Head of caudate nucleus (tissue), 42 donors: ENCODE measurements at regions not wholly inside any gene's neighbourhood (a gene's known extent, or its start where the extent isn't known, plus 50 kb on each side); places are given as distances from the start of the nearest gene placed in this dataset.

Experiments
- DNase-seq, 42 donors: peaks; one replicate each; pipeline versions ENCODE4 v3.0.0 to v3.0.0-alpha.2; 2020 to 2021; ENCODE audit warnings: mixed read lengths in 7 of 42
- intact Hi-C: fragments of 100-400 bp; cut with DNase I; formaldehyde crosslinking; loops from one replicate; pipeline ENCODE4 v1.15.0; 2022

DNA sequence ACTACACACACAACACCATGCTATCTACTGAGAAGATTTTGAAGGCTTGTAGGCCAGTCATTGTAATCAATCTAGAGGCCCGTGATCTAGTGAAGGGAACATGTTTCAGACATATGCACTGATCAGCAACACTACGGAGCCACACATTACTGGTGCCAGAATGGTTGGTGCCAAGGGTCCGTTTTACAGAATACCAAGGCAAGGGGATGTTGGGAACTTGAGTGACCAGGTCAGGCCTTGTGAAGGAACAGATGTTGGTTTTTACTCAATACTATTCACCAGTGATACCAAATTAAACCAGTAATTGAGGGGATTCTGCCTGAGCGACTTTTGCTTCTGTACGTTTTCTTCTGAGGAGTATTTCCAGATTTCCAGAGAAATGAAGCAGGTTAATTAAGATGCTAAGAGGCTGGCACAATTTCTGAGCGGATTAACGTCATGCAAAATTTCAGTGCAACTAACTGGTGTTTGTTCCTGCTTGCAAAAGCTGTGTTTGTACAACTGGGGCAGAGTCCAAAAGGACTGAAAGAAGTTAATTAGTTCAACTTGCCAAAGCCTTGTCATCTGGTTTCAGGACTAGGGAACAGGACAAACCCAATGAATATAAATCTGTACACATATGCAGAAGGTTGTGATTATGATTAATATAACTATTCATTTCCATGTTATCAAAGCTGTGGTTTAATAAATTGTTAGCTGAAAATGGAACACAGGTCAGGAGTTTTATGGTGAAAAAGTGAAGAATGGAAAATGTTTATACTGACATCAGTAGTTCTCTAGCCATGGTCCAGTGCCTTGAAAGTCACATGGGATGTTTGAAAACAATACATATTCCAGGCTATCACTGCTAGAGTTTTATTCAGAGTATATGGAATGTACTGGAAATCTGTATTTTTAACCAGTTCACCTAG is 432.1 kb upstream of the DCC start:
- peak in 1 of 42 donors; percentile 11 for DNase-seq
- intact Hi-C loops = no loop called here

DNA sequence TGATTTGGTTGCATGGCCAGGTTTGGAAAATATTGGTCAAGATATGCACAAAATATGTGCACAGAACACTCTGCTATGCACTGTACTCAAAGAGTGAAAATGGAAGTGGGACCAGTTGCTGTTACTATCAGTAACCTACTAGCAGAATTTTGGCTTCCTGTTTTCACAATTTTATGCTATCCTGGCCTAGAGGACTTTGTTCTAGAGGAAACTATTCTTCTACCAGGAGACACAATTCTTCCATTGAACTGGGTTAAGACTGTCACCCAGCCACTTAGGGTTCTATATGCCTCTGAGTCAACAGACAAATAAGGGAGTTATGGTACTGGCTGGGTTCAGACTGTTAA is 431.4 kb upstream of the DCC start:
- intact Hi-C loops = no loop called here

DNA sequence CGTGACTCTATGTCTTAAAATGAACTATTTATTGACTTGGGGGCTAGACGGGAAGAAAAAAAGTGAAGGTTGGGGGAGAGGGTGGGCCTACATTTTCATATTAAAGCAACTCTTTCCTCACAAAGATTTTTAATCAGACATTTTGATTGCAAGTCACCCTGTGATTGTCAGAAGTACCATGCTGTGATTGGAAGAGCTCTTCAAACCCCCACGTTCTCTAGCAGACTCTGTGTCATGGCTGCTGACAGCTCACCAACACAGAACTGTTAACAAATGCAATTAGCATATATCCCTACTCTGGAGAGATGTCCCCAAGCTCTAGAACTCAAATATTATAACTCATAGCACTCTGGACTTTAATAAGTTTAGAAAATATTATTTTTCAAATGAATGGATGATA is 428.4 kb upstream of the DCC start:
- DNase-seq = peak in 9 of 42 donors; percentile 3 to 49 (median 16)
- intact Hi-C loops = no loop called here

More for the DNA sequence above, 431.4 kb upstream of the DCC start:
- no peak for DNase-seq

DNA sequence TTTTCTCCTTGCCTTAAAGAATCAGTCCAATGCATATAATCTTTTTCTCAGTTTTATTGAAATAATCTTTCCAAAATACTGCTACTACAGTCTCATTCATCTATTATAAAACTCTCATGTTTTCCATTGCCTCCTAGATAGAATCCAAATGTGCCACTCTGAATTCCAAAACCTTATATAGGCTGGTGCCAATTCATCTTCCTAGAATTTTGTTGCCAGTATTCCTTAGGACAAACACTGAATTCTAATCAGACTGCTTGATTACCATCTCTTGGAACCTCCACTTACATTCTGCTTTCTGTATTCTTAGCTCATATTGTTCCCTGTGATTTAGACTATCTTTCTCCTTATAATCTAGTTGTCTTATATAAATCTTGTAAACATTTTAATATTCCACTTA is 427.6 kb upstream of the DCC start:
- intact Hi-C loops = no loop called here
- DNase-seq = no peak

DNA sequence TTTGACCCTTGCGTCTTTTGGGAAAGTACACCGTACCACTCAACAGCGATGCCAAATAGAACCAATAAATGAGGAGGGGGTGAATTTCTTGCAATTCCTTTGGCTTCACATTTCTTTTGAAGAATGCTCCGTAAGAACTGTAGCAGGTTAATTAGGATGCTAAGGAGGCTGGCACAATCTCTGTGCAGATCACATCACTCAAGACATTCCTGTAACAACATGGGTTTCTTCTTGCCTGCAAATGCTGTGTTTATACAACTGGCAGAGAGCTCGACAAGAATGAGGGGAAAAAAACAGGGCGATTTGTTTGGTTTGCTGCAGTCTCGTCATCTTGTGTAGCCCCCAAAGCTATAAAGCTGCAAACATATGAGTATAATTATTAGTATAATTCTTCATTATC is 424.8 kb upstream of the DCC start:
- intact Hi-C loops = no loop called here
- no peak for DNase-seq

DNA sequence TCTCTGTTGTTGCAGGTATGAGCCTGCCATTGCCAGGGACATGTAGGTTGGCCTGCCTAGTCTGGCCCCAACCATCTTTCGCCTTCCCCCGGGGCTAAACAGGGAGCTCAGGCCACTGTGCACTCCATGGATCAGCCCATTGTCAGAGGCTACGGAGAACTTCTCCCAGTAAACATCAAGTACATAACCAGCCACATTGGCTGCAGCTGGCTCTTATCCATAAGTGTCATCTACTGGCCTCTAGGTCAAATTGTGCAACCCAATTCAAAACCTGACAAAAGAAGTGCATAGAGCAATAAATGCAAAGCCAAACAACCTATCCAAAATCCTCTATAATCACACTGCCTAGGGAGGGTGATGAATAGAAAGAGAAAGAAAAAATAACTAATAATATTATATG is 418.1 kb upstream of the DCC start:
- intact Hi-C loops = no loop called here
- DNase-seq = no peak

DNA sequence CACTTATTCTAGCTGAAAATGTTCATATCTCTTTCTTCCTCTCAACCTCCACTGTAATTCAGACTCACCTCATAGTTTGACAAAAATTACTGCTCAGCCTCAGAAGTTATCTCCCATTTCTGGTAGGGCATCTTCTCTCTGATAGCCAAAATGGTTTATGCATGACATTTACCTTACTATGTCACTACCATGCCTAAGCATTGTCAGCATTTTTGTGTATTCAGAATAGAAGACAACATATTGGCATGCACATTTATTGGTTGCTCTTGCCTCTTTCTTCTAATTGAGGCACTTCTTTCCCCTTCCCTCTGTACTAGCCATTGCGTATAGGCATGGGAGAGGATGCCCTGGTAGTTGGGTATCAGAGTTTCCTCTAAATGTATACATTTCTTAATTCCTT is 406.1 kb upstream of the DCC start:
- intact Hi-C loops = no loop called here
- no peak for DNase-seq

DNA sequence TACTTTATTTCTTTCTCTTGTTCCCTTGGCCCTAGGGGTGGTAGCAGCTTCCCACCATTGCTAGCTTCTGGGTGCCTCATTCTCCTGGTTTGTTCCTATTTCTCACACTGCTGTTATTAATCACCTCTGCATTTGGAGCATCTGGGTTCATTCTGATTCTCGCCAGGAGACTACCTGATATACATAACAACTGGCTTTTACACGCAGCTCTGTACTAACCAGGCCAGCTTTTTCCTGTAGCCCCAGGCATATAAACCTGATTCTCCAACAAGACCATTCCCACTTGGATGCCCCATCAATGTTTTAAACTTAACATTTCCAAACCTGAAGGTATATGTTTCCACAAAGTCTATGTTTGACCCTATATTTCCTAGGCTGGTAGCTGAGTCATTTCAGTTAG is 403.9 kb upstream of the DCC start:
- DNase-seq = no peak
- intact Hi-C loops = no loop called here

DNA sequence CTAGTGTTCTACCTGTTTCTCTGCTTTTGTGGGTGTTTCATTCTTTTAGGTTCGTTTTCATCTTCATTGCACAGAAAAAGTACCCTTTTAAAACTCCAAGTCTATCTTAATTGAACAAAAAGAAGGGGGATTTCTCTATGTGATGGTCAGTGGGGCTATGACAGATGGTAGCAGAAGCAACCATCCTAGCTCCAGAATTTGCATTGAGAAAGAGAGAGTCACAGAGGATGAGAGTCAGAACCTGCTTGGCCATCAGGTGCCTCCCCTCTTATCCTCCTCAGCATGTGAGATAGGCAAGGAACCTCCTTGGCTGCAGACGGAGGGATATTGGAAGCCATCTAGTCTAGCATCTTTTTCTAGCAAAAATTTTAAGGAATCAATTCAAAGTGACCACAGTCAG is 398.0 kb upstream of the DCC start:
- no peak for DNase-seq
- intact Hi-C loops = no loop called here

DNA sequence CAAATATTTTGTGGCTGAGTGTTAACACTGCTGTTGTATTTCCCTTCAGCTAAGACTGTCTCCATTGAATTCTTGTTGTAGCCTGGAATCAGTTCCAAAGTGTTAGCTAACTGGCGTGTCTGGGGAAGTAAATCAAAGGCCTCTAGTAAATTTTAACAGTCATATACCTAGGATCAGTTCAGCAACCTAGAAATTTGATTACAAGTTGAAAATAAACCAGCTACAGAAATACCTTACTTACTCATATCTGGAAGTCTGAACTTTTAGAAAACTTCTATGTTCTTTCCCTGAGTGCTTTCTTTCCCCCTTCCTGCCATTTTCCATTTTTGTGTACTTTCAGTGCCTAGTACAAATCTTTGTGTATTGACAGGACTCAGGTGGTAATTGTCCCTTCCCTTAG is 396.7 kb upstream of the DCC start:
- no peak for DNase-seq
- intact Hi-C loops = no loop called here

DNA sequence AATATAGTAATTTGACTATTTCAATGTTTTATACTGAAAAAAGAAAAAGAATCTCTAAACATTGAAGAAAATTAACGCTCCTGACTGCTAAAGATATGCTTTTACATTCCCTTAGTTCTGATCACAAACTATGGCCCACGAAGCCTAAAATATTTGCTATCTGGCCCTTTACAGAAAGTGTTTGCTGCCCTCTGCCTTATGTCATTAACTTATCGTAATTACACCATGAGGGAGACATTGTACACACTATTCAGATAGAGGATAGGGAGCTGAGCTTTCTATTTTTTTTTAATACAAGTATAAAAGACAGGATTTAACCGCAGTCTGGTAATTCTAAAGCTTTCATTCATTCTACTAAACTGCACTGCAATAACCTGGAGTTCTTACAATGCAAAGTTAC is 393.1 kb upstream of the DCC start:
- no peak for DNase-seq
- intact Hi-C loops = no loop called here

DNA sequence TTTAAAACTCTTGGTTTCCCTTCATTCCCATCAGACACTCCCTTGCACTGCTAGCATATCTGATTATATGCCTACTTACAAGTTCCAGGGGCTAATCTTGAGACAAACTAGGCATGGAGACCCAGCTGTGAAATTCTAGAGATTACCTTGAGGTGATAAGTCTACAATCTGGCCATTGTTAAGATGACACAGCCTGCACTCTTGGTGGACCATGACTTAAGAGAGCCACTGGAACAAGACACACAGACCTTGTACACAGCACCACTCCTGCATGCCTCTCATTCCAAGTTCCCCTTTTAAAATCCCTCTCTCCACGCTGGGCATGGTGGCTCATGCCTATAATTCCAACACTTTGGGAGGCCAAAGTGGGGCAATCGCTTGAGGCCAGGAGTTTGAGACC is 387.2 kb upstream of the DCC start:
- no peak for DNase-seq
- intact Hi-C loops = no loop called here

DNA sequence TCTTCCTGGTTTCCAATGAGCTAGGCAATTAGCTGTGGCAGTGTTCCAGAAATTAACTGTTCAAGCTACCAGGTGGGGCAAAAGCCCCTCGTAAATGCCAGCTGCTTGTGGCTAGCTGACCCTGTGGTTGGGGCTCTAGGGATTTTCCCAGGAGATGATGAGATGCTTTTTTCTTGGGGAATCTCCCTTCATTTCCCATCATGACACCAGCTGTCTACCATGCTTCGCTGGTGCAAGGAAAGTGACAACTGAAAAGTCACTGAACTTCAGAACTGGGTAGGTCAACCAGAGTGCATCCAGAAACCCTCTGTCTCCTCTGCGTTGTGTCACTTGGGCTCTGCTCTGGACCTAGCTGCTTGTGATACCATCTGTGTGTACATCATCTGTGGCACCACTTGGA is 386.5 kb upstream of the DCC start:
- intact Hi-C loops = no loop called here
- no peak for DNase-seq

DNA sequence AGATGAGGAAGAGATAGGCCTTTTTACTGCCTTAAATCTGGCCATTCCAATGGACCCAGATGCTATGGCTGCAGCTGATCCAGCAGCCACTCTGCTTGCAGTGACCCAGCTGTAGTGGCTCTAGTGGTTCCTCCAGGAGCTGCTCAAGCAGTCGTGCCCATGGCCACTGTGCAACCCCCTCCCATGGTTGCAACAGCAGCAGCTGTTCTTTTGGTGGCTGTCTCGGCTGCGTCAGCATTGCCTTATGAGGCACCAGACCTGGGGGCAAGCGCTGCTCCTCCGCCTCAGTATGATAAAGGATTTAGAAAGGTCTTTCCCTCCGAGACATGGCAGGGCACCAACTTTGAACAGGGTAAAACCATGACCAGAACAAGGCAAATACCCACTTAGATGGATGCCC is 384.9 kb upstream of the DCC start:
- DNase-seq = no peak
- intact Hi-C loops = no loop called here

DNA sequence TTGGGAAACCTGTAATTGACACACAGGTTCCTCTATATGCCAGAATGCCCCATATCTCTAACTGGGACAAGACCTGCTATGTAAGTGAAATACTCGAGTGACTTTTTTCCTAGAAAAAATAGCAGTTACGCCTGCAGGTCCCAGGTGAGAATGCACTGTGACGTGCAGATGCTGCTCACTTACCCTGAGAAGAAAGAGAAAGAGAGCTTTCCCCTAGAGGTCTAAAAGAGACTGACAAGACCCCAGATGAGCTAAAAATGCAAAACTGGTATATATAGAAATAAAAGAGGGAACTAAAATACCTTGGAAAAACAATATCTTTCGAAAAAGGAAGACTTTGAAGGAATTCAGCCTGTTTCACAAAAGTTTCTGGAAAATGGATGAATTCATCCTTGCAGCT is 383.0 kb upstream of the DCC start:
- no peak for DNase-seq
- intact Hi-C loops = no loop called here

DNA sequence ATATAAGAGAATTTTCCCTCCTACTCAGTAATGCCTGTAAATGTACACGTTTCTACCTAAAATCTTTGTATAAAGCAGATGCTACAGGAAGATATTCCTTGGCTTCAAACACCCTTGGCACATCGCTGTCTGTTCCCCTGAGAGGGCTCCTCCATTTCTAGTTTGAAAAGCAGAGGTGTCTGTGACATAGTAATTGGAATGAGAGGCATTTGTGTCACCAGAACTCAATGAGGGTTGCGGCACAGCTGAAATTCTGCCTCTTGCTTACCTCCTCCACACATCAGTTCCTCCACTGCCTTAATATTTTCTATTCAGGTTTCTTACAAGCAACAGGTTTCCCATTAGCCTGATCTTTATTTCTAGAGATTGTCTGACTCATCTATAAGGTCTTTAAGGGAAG is 359.9 kb upstream of the DCC start:
- peak in 37 of 42 donors; percentile 6 to 85 (median 41) for DNase-seq
- intact Hi-C loops = no loop called here

DNA sequence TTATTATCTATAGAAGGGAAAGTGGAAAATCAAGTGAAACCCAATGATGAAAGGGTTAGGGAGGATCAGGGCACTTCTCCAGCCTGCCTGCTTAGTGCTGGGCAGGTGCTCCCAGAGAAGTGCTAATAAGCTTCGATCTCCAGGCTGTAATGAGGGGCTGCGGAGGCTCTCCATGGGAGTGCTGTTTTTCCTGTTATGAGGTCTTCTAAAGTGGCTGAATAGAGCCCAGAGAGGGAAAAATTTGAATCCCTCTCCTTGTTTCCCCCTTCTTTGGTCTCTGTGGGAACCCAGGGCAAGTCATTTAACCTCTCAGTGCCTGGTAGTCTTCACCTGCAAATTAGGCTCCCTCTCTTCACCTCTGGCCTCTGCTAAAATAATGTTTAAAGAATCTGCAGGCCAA is 351.7 kb upstream of the DCC start:
- intact Hi-C loops = no loop called here
- DNase-seq = no peak

DNA sequence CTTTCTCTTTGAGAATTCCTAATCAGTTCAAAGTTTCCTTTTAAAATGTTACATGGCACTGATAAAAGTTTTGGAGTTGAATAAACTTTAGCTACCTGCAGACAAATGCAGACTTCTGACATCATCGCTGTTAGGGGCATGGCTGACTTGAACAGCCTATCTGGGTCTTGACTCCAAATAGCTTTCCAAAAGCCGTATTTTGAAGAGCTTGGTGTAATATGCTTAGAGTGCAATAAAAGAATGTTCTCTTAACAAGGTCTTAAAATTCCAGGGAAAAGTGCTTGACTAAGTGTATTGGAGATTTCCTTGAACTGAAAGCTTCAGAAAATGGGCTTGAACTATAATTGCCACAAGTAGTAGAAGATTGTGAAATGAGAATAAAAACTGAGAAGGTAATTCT is 342.9 kb upstream of the DCC start:
- intact Hi-C loops = no loop called here
- no peak for DNase-seq

DNA sequence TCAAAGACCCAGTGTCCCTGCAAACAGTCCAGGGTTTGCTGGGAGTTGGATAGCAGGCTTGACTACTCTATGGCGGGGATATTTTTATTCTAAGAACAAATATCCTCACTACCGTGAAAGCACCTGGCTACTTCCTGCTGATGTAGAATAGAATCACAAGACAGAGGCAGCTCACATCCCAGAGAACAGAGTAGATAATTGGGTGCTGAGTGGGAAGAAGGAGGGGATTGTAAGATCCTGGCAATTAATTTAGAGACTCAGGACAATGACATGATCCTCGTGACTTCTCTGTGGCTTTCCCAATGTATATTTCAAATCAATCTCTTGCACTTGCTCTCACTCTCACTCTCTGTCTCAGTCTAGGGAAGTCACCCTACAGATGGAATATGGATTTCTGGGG is 341.9 kb upstream of the DCC start:
- intact Hi-C loops = no loop called here
- no peak for DNase-seq

DNA sequence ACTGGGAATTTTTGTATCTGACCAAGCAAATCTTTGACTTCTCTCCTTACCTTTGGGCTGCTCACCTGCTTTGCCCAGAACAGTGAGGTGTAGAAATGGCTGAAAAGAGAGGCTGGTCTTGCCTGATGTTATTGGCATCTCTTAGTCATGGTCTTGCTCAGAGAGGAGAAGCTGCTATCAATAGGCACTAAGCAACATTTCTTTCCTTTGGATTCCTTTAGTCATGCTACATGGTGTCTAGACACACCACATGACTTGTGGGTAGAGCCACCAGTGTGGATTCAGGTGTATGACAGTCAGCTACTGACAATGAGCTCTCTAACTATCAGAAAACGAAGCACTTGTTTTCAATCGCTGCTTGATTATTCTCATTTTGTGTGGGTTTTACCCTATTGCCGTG is 341.3 kb upstream of the DCC start:
- intact Hi-C loops = no loop called here
- DNase-seq = no peak

DNA sequence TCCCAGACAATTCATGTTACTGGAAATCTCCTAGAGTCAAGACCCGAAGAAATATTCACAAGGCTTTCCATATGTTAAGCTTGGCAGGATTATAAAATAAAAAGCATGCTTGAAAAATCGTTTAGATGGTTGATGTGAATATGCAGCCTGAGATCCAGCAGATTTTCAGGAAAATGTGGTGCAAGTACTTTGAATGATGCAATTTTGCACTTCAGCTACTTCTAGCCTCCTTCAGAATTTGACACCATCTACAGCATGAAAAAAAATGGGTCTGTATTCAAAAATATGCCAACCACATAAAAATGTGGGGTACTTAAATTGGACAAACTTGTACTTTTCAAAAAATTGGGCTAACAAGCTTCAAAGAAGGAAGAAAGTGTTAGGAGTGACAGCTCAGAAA is 340.6 kb upstream of the DCC start:
- intact Hi-C loops = no loop called here
- no peak for DNase-seq

DNA sequence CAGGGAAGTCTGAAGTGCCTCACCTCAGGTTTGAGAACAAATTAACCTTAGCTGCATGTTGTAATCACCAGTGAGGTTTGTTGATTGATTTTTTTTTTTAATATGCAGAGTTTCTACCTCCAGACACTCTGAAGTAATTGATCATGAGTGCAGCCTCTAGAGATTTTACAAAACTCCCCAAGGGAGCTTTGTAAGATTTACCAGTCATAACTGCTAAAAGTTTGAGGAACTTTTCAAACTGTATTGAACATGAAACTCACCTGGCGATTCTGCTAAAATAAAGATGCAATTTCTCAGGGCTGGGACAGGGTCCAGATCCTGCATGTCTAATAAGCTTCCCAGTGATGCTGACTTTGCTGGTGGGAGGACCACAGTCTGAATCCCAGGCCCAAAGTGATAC is 339.6 kb upstream of the DCC start:
- no peak for DNase-seq
- intact Hi-C loops = no loop called here
